Neural progenitor cell (in vitro differentiated cells): ENCODE measurements at regions not wholly inside any gene's neighbourhood (a gene's known extent, or its start where the extent isn't known, plus 50 kb on each side); places are given as distances from the start of the nearest gene placed in this dataset.
"Not testable (repeated sequence)": the region's sequence is repeated elsewhere in the genome, so short reads cannot be mapped to it uniquely, and the experiment has no call there.

ENCODE experiments used
- DNase-seq: peaks from one replicate; pipeline ENCODE4 v3.0.0-alpha.2; 2016; ENCODE audit warnings: low spot score
- H2AFZ ChIP-seq: fragments of 200-600 bp; sonication (generic); replicated peaks from 2 replicates; pipeline ENCODE4 v1.6.1; 2016; ENCODE audit warnings: antibody characterized with exemption
- H3F3A ChIP-seq: fragments of 200-600 bp; sonication (generic); 2 replicates; pipeline ENCODE4 v1.6.1; 2016; ENCODE audit warnings: antibody characterized with exemption, low read depth
- H3K27ac ChIP-seq: fragments of 200-600 bp; sonication (generic); 2 replicates; pipeline ENCODE4 v1.5.1; 2016; ENCODE audit warnings: mild to moderate bottlenecking
- H3K27me3 ChIP-seq: fragments of 200-600 bp; sonication (generic); 2 replicates; pipeline ENCODE4 v1.6.1; 2016; ENCODE audit warnings: mild to moderate bottlenecking, moderate library complexity
- H3K36me3 ChIP-seq: fragments of 200-600 bp; sonication (generic); 2 replicates; pipeline ENCODE4 v1.5.1; 2016
- H3K4me1 ChIP-seq: fragments of 200-600 bp; sonication (generic); 2 replicates; pipeline ENCODE4 v1.6.1; 2016; ENCODE audit warnings: mixed run types
- H3K4me2 ChIP-seq: fragments of 200-600 bp; sonication (generic); 2 replicates; pipeline ENCODE4 v1.6.1; 2016
- H3K4me3 ChIP-seq: fragments of 200-600 bp; sonication (generic); 2 replicates; pipeline ENCODE4 v1.5.1; 2016
- H3K79me2 ChIP-seq: fragments of 200-600 bp; sonication (generic); 2 replicates; pipeline ENCODE4 v1.6.1; 2016; ENCODE audit warnings: low read depth
- H3K9ac ChIP-seq: fragments of 200-600 bp; sonication (generic); 2 replicates; pipeline ENCODE4 v1.6.1; 2016
- H3K9me3 ChIP-seq: fragments of 200-600 bp; sonication (generic); 2 replicates; pipeline ENCODE4 v1.5.1; 2016; ENCODE audit warnings: low read depth
- H4K20me1 ChIP-seq: fragments of 200-600 bp; sonication (generic); 2 replicates; pipeline ENCODE4 v1.6.1; 2016; ENCODE audit warnings: low read depth
- H3K27ac Mint-ChIP-seq: 3 replicates; pipeline ENCODE4 v1.8.0; 2021; ENCODE audit warnings: mixed read lengths
- H3K27me3 Mint-ChIP-seq: 2 replicates; pipeline ENCODE4 v1.8.0; 2022; ENCODE audit warnings: low read depth, mild to moderate bottlenecking, inconsistent platforms, moderate library complexity, mixed read lengths; ENCODE audit not compliant: insufficient read depth
- H3K36me3 Mint-ChIP-seq: 3 replicates; pipeline ENCODE4 v1.8.0; 2021; ENCODE audit warnings: mixed read lengths
- H3K4me1 Mint-ChIP-seq: 3 replicates; pipeline ENCODE4 v1.8.0; 2021; ENCODE audit warnings: mixed read lengths
- H3K4me3 Mint-ChIP-seq: 3 replicates; pipeline ENCODE4 v1.8.0; 2021; ENCODE audit warnings: mild to moderate bottlenecking, moderate library complexity, mixed read lengths
- H3K9me3 Mint-ChIP-seq: 3 replicates; pipeline ENCODE4 v1.8.0; 2020; ENCODE audit warnings: mixed read lengths
- CTCF ChIP-seq: fragments of 200-600 bp; sonication (generic); IDR thresholded peaks from 2 replicates; pipeline ENCODE4 v1.5.1; 2017; ENCODE audit warnings: antibody characterized with exemption, mild to moderate bottlenecking
- EZH2 ChIP-seq: fragments of 200-600 bp; sonication (generic); IDR thresholded peaks from 2 replicates; pipeline ENCODE4 v1.6.1; 2017; ENCODE audit warnings: antibody characterized with exemption, mild to moderate bottlenecking, moderate library complexity
- EZH2phosphoT487 ChIP-seq: fragments of 200-600 bp; sonication (generic); IDR thresholded peaks from 2 replicates; pipeline ENCODE4 v1.6.1; 2017; ENCODE audit warnings: antibody characterized with exemption

- no peak overlapping the region for H3K9ac ChIP-seq
- no peaks in the 10 kb centered on the region for H3K9me3 Mint-ChIP-seq
- no peak overlapping the region for H3K4me3 Mint-ChIP-seq
- H3K27ac Mint-ChIP-seq: peak overlapping the region; percentile 1
- H3K79me2 ChIP-seq: no peaks in the 10 kb centered on the region
- H3K27me3 ChIP-seq: no peaks in the 10 kb centered on the region
- peaks cover 5% of the 10 kb centered on the region for H3K4me1 Mint-ChIP-seq
- H3K36me3 ChIP-seq: no peaks in the 10 kb centered on the region
- H3K9me3 ChIP-seq: no peaks in the 10 kb centered on the region
- no peaks in the 10 kb centered on the region for H3K27me3 Mint-ChIP-seq
- no peak overlapping the region for H3K4me2 ChIP-seq
- TF ChIP-seq EZH2 (no peak), CTCF (peak; percentile 93)
- no peak overlapping the region for H3K27ac ChIP-seq
- H3K36me3 Mint-ChIP-seq: no peaks in the 10 kb centered on the region
- H3K4me1 ChIP-seq: peaks cover 3% of the 10 kb centered on the region
- H4K20me1 ChIP-seq: no peaks in the 10 kb centered on the region
- H2AFZ ChIP-seq: peak overlapping the region; percentile 85
- DNase-seq: peak; percentile 74
- H3K4me3 ChIP-seq: no peak overlapping the region
- no peaks in the 10 kb centered on the region for H3F3A ChIP-seq
Observed at GRCh38 chr5:99032234-99033013, 103.6 kb upstream of the CHD1 start.

- no peak overlapping the region for H3K27ac Mint-ChIP-seq
Observed at GRCh38 chr5:99030906-99031440, 102.2 kb upstream of the CHD1 start.

GRCh38 chr5:99029172-99029571 is 100.4 kb upstream of the CHD1 start:
- no peak for TF ChIP-seq EZH2phosphoT487
- TF ChIP-seq CTCF: no peak
- TF ChIP-seq EZH2: no peak
- H2AFZ ChIP-seq: no peak overlapping the region
- H3K27me3 Mint-ChIP-seq: no peaks in the 10 kb centered on the region
- no peaks in the 10 kb centered on the region for H3K9me3 Mint-ChIP-seq
- DNase-seq: no peak
- H3K27me3 ChIP-seq: no peaks in the 10 kb centered on the region
- no peaks in the 10 kb centered on the region for H3K36me3 ChIP-seq
- peaks cover 5% of the 10 kb centered on the region for H3K4me1 Mint-ChIP-seq
- no peaks in the 10 kb centered on the region for H4K20me1 ChIP-seq
- peaks cover 3% of the 10 kb centered on the region for H3K4me1 ChIP-seq
- H3K9ac ChIP-seq: no peak overlapping the region
- H3K4me3 ChIP-seq: no peak overlapping the region
- no peak overlapping the region for H3K4me2 ChIP-seq
- H3K4me3 Mint-ChIP-seq: no peak overlapping the region
- no peak overlapping the region for H3K27ac ChIP-seq
- H3K9me3 ChIP-seq: no peaks in the 10 kb centered on the region
- no peaks in the 10 kb centered on the region for H3K79me2 ChIP-seq
- no peaks in the 10 kb centered on the region for H3K36me3 Mint-ChIP-seq
- H3F3A ChIP-seq: no peaks in the 10 kb centered on the region
- no peak overlapping the region for H3K27ac Mint-ChIP-seq

More at GRCh38 chr5:99030906-99031440, 102.2 kb upstream of the CHD1 start:
- Histone ChIP-seq H3K4me3 (no peak overlapping the region), H2AFZ (no peak overlapping the region), H3K4me2 (no peak overlapping the region), H3K79me2 (no peaks in the 10 kb centered on the region), H3K9me3 (no peaks in the 10 kb centered on the region), H3K4me1 (peaks cover 3% of the 10 kb centered on the region), H3K9ac (no peak overlapping the region), H3K36me3 (no peaks in the 10 kb centered on the region), H4K20me1 (no peaks in the 10 kb centered on the region), H3K27ac (no peak overlapping the region), H3F3A (no peaks in the 10 kb centered on the region), H3K27me3 (no peaks in the 10 kb centered on the region)
- peaks cover 5% of the 10 kb centered on the region for H3K4me1 Mint-ChIP-seq
- no peaks in the 10 kb centered on the region for H3K27me3 Mint-ChIP-seq
- no peak overlapping the region for H3K4me3 Mint-ChIP-seq
- H3K36me3 Mint-ChIP-seq: no peaks in the 10 kb centered on the region
- TF ChIP-seq CTCF (no peak), EZH2phosphoT487 (no peak), EZH2 (no peak)
- DNase-seq: no peak
- no peaks in the 10 kb centered on the region for H3K9me3 Mint-ChIP-seq

- not testable (repeated sequence) for H3K36me3 ChIP-seq, DNase-seq, H3K27ac Mint-ChIP-seq
Observed at GRCh38 chr5:99028170-99028569, 99.4 kb upstream of the CHD1 start.

More at GRCh38 chr5:99028170-99028569, 99.4 kb upstream of the CHD1 start:
- not testable (repeated sequence) for H4K20me1 ChIP-seq, H3K4me3 ChIP-seq, H3K27me3 Mint-ChIP-seq, H3K4me1 ChIP-seq, H3K9ac ChIP-seq, H3K4me3 Mint-ChIP-seq, H3K27me3 ChIP-seq, H3K27ac ChIP-seq, H3K79me2 ChIP-seq, H3K4me1 Mint-ChIP-seq, H3K9me3 ChIP-seq, H3F3A ChIP-seq, H3K36me3 Mint-ChIP-seq, H3K9me3 Mint-ChIP-seq, H2AFZ ChIP-seq, H3K4me2 ChIP-seq
